DND-41 (cell line): ENCODE measurements at regions not wholly inside any gene's neighbourhood (a gene's known extent, or its start where the extent isn't known, plus 50 kb on each side); places are given as distances from the start of the nearest gene placed in this dataset.

ENCODE experiments used
- EZH2 ChIP-seq: IDR thresholded peaks from 3 replicates; pipeline ENCODE4 v1.6.1; 2012; ENCODE audit warnings: borderline replicate concordance, low read depth, mild to moderate bottlenecking, moderate library complexity, low read length, inconsistent platforms; ENCODE audit not compliant: severe bottlenecking
- TF ChIP-seq, protein P1 (sequence below): IDR thresholded peaks from 2 replicates; pipeline ENCODE4 v1.5.1; 2012; ENCODE audit warnings: borderline replicate concordance, low read length, moderate library complexity, mild to moderate bottlenecking; ENCODE audit not compliant: poor library complexity, severe bottlenecking; ENCODE audit errors: extremely low read depth

DNA sequence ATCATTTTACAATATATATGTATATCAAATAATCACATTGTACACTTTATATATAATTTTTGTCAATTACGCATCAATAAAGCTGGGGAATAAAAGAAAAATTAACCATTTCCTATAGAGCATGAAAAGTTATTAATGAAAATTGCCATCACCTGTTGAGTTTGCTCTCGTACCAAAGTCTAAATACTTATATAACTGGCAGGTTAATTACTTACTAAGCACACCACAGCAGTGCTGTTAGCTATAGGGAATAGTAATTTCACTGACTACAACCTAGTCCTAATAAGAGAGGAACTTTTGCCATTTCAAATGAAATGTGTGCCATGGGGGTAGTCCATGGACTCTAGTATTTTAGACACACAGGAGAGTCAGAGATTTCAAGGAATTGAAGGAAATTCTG is 176.9 kb upstream of the COL1A2 start:
- TF ChIP-seq, protein P1, sequence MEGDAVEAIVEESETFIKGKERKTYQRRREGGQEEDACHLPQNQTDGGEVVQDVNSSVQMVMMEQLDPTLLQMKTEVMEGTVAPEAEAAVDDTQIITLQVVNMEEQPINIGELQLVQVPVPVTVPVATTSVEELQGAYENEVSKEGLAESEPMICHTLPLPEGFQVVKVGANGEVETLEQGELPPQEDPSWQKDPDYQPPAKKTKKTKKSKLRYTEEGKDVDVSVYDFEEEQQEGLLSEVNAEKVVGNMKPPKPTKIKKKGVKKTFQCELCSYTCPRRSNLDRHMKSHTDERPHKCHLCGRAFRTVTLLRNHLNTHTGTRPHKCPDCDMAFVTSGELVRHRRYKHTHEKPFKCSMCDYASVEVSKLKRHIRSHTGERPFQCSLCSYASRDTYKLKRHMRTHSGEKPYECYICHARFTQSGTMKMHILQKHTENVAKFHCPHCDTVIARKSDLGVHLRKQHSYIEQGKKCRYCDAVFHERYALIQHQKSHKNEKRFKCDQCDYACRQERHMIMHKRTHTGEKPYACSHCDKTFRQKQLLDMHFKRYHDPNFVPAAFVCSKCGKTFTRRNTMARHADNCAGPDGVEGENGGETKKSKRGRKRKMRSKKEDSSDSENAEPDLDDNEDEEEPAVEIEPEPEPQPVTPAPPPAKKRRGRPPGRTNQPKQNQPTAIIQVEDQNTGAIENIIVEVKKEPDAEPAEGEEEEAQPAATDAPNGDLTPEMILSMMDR = no peak
- TF ChIP-seq EZH2 = no peak
